DOHH2 (cell line): ENCODE measurements at regions not wholly inside any gene's neighbourhood (a gene's known extent, or its start where the extent isn't known, plus 50 kb on each side); places are given as distances from the start of the nearest gene placed in this dataset.

Experiments
- H3F3A ChIP-seq: fragments of 200-600 bp; sonication (generic), shearing (Covaris generic); 2 replicates; pipeline ENCODE4 v1.6.0; 2016; ENCODE audit warnings: antibody characterized with exemption, mild to moderate bottlenecking; ENCODE audit not compliant: control insufficient read depth, insufficient read depth
- H3K27ac ChIP-seq: fragments of 200-600 bp; sonication (generic); 2 replicates; pipeline ENCODE4 v1.5.1; 2014; ENCODE audit warnings: low read depth, mild to moderate bottlenecking, low read length, moderate library complexity
- H3K27me3 ChIP-seq: fragments of 200-600 bp; sonication (generic); 2 replicates; pipeline ENCODE4 v1.6.1; 2014; ENCODE audit warnings: mild to moderate bottlenecking, low read length, mixed read lengths; ENCODE audit not compliant: control insufficient read depth
- H3K36me3 ChIP-seq: fragments of 200-600 bp; sonication (generic); 2 replicates; pipeline ENCODE4 v1.6.1; 2014; ENCODE audit warnings: mild to moderate bottlenecking, low read length, moderate library complexity, mixed read lengths; ENCODE audit not compliant: control insufficient read depth
- H3K4me1 ChIP-seq: fragments of 200-600 bp; sonication (generic); 2 replicates; pipeline ENCODE4 v1.6.1; 2014; ENCODE audit warnings: mild to moderate bottlenecking, low read length, mixed read lengths; ENCODE audit not compliant: control insufficient read depth
- H3K4me2 ChIP-seq: fragments of 200-600 bp; sonication (generic); 2 replicates; pipeline ENCODE4 v1.6.0; 2014; ENCODE audit warnings: mild to moderate bottlenecking, low read length, moderate library complexity
- H3K4me3 ChIP-seq: fragments of 200-600 bp; sonication (generic); 2 replicates; pipeline ENCODE4 v1.5.1; 2014; ENCODE audit warnings: mild to moderate bottlenecking, low read length, mixed read lengths
- H3K79me2 ChIP-seq: fragments of 200-600 bp; sonication (generic); 2 replicates; pipeline ENCODE4 v1.6.1; 2014; ENCODE audit warnings: mild to moderate bottlenecking, low read length, mixed read lengths; ENCODE audit not compliant: control insufficient read depth
- H3K9me2 ChIP-seq: fragments of 200-600 bp; sonication (generic); replicated peaks from 2 replicates; pipeline ENCODE4 v1.6.1; 2014; ENCODE audit warnings: mild to moderate bottlenecking, low read length, mixed read lengths; ENCODE audit not compliant: control insufficient read depth
- H3K9me3 ChIP-seq: fragments of 200-600 bp; sonication (generic); 2 replicates; pipeline ENCODE4 v1.6.1; 2014; ENCODE audit warnings: antibody characterized with exemption, low read length, mixed read lengths; ENCODE audit not compliant: control insufficient read depth, insufficient read depth
- H4K20me1 ChIP-seq: fragments of 200-600 bp; sonication (generic); 2 replicates; pipeline ENCODE4 v1.6.0; 2014; ENCODE audit warnings: low read depth, mild to moderate bottlenecking, antibody characterized with exemption, low read length, moderate library complexity; ENCODE audit not compliant: control insufficient read depth, insufficient read depth
- CTCF ChIP-seq: fragments of 200-600 bp; sonication (generic); IDR thresholded peaks from one replicate; pipeline ENCODE4 v1.5.1; 2014; ENCODE audit warnings: antibody characterized with exemption, mild to moderate bottlenecking, low read depth, low read length; ENCODE audit not compliant: poor library complexity, severe bottlenecking
- EZH2phosphoT487 ChIP-seq: fragments of 200-600 bp; sonication (generic); IDR thresholded peaks from 2 replicates; pipeline ENCODE4 v1.6.1; 2017; ENCODE audit warnings: borderline replicate concordance, mild to moderate bottlenecking, antibody characterized with exemption, low read length, moderate library complexity, mixed read lengths

DNA sequence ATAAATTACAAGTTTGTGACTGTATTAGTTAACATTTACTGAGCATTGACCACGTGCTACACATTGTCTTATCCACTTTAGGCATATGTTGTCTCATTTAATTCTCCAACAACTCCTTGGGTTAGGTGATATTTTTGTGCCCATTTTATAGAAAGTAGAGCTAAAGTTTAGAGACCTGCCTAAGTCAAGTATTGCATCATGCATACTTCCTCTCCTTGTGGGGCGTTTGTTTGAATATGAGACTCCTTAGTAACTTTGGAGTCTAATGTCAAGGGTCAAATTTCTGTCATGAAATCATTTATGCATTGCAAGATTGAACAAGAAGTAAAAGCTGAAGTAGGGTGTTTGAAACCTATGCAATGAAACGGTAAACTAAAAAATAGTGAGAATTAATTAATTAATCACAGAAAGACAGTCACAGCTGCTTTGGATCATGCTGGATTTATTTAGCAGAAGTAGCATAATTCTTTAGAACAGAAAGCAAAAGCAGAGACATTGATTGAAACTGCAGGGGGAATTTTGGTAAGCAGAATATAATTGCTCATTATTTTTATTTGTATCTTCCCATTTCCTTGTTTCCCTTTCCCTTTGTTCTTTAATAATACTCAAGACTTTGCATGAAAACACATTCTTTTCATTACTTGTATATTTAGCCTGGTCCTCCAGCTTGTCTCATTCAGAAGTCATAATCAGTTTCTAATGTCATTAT is 1374.4 kb upstream of the GJE1 start:
- H3K4me2 ChIP-seq: no peak overlapping the region
- no peaks in the 10 kb centered on the region for H3K4me1 ChIP-seq

GRCh38 chr6:140752234-140752633 is 1377.8 kb upstream of the CITED2 start:
- no peaks in the 10 kb centered on the region for H3K36me3 ChIP-seq
- no peaks in the 10 kb centered on the region for H3K27me3 ChIP-seq
- no peaks in the 10 kb centered on the region for H3K9me2 ChIP-seq
- no peaks in the 10 kb centered on the region for H3F3A ChIP-seq
- H3K79me2 ChIP-seq: no peaks in the 10 kb centered on the region
- peaks cover 6% of the 10 kb centered on the region; the same call in 1 of the 2 replicates for H3K9me3 ChIP-seq
- H3K4me2 ChIP-seq: no peak overlapping the region
- H4K20me1 ChIP-seq: no peaks in the 10 kb centered on the region
- no peak overlapping the region for H3K27ac ChIP-seq
- H3K4me3 ChIP-seq: no peak overlapping the region
- no peaks in the 10 kb centered on the region for H3K4me1 ChIP-seq
- TF ChIP-seq EZH2phosphoT487 (no peak), CTCF (no peak)

More for the DNA sequence above, 1374.4 kb upstream of the GJE1 start:
- Histone ChIP-seq H3K27ac (no peak overlapping the region), H3K27me3 (no peaks in the 10 kb centered on the region), H3K9me2 (no peaks in the 10 kb centered on the region), H3K36me3 (no peaks in the 10 kb centered on the region), H3K79me2 (no peaks in the 10 kb centered on the region), H3K9me3 (no peaks in the 10 kb centered on the region), H3K4me3 (no peak overlapping the region), H4K20me1 (no peaks in the 10 kb centered on the region), H3F3A (no peaks in the 10 kb centered on the region)
- TF ChIP-seq CTCF: no peak

GRCh38 chr6:140747114-140747513 is 1372.7 kb upstream of the CITED2 start:
- no peaks in the 10 kb centered on the region for H3F3A ChIP-seq
- peaks cover 9% of the 10 kb centered on the region; the same call in 1 of the 2 replicates for H3K9me3 ChIP-seq
- H3K4me2 ChIP-seq: no peak overlapping the region
- no peak overlapping the region for H3K4me3 ChIP-seq
- H3K36me3 ChIP-seq: no peaks in the 10 kb centered on the region
- H3K4me1 ChIP-seq: no peaks in the 10 kb centered on the region
- no peak overlapping the region for H3K27ac ChIP-seq
- no peaks in the 10 kb centered on the region for H3K9me2 ChIP-seq
- H3K79me2 ChIP-seq: no peaks in the 10 kb centered on the region
- no peaks in the 10 kb centered on the region for H3K27me3 ChIP-seq
- H4K20me1 ChIP-seq: no peaks in the 10 kb centered on the region
- TF ChIP-seq EZH2phosphoT487 (no peak), CTCF (no peak)
